H9 (cell line): ENCODE measurements at regions not wholly inside any gene's neighbourhood (a gene's known extent, or its start where the extent isn't known, plus 50 kb on each side); places are given as distances from the start of the nearest gene placed in this dataset.

Experiments
- DNase-seq: peaks from one replicate; pipeline ENCODE4 v3.0.0-alpha.2; 2017
- H2AFZ ChIP-seq: one replicate; pipeline ENCODE4 v1.6.1; 2013; ENCODE audit warnings: mild to moderate bottlenecking, low read length, control low read depth, moderate library complexity
- H2AK5ac ChIP-seq: 2 replicates; pipeline ENCODE4 v1.6.1; 2013; ENCODE audit warnings: low read length, control low read depth, mixed read lengths; ENCODE audit not compliant: insufficient read length
- H2BK120ac ChIP-seq: one replicate; pipeline ENCODE4 v1.6.1; 2013; ENCODE audit warnings: low read depth, mild to moderate bottlenecking, low read length, control low read depth, inconsistent platforms; ENCODE audit not compliant: poor library complexity, severe bottlenecking
- H2BK12ac ChIP-seq: 2 replicates; pipeline ENCODE4 v1.6.1; 2013; ENCODE audit warnings: low read length, control low read depth, mixed read lengths, low read depth; ENCODE audit not compliant: insufficient read length
- H2BK15ac ChIP-seq: 2 replicates; pipeline ENCODE4 v1.6.1; 2013; ENCODE audit warnings: low read depth, low read length, control low read depth
- H2BK20ac ChIP-seq: one replicate; pipeline ENCODE4 v1.6.1; 2013; ENCODE audit warnings: low read depth, mild to moderate bottlenecking, low read length, control low read depth, inconsistent platforms; ENCODE audit not compliant: poor library complexity, severe bottlenecking
- H2BK5ac ChIP-seq: 2 replicates; pipeline ENCODE4 v1.6.1; 2013; ENCODE audit warnings: low read length, control low read depth, mixed read lengths; ENCODE audit not compliant: insufficient read length
- H3K14ac ChIP-seq: 2 replicates; pipeline ENCODE4 v1.6.1; 2013; ENCODE audit warnings: low read length, control low read depth; ENCODE audit not compliant: insufficient read depth
- H3K18ac ChIP-seq: 2 replicates; pipeline ENCODE4 v1.6.1; 2013; ENCODE audit warnings: low read depth, mild to moderate bottlenecking, mixed read lengths, low read length, control low read depth; ENCODE audit not compliant: insufficient read length
- H3K23ac ChIP-seq: 2 replicates; pipeline ENCODE4 v1.6.1; 2013; ENCODE audit warnings: low read length, control low read depth, mixed read lengths, low read depth; ENCODE audit not compliant: insufficient read length
- H3K23me2 ChIP-seq: 2 replicates; pipeline ENCODE4 v1.6.1; 2013; ENCODE audit warnings: low read depth, mild to moderate bottlenecking, mixed read lengths, low read length, control low read depth; ENCODE audit not compliant: insufficient read length, poor library complexity, severe bottlenecking
- H3K27ac ChIP-seq: 2 replicates; pipeline ENCODE4 v1.5.1; 2013; ENCODE audit warnings: low read length, control low read depth, mixed read lengths, low read depth; ENCODE audit not compliant: insufficient read length
- H3K27me3 ChIP-seq: 2 replicates; pipeline ENCODE4 v1.6.1; 2013; ENCODE audit warnings: low read length, control low read depth, inconsistent platforms; ENCODE audit not compliant: insufficient read depth
- H3K4ac ChIP-seq: 2 replicates; pipeline ENCODE4 v1.6.1; 2013; ENCODE audit warnings: low read depth, mild to moderate bottlenecking, control low read depth, inconsistent platforms, low read length, moderate library complexity
- H3K4me1 ChIP-seq: 2 replicates; pipeline ENCODE4 v1.6.1; 2013; ENCODE audit warnings: low read length, control low read depth, inconsistent platforms; ENCODE audit not compliant: insufficient read depth
- H3K4me2 ChIP-seq: 2 replicates; pipeline ENCODE4 v1.6.1; 2013; ENCODE audit warnings: low read length, control low read depth, mixed read lengths; ENCODE audit not compliant: insufficient read length, insufficient read depth
- H3K56ac ChIP-seq: 2 replicates; pipeline ENCODE4 v1.6.1; 2013; ENCODE audit warnings: low read depth, mild to moderate bottlenecking, mixed read lengths, low read length, control low read depth; ENCODE audit not compliant: insufficient read length
- H3K79me1 ChIP-seq: 2 replicates; pipeline ENCODE4 v1.6.1; 2013; ENCODE audit warnings: low read depth, mild to moderate bottlenecking, moderate library complexity, low read length, control low read depth, inconsistent platforms; ENCODE audit not compliant: insufficient read depth, poor library complexity, severe bottlenecking
- H3K79me2 ChIP-seq: 2 replicates; pipeline ENCODE4 v1.6.1; 2013; ENCODE audit warnings: low read length, control low read depth, inconsistent platforms; ENCODE audit not compliant: insufficient read depth
- H3K9ac ChIP-seq: 2 replicates; pipeline ENCODE4 v1.6.1; 2013; ENCODE audit warnings: low read length, control low read depth, mixed read lengths; ENCODE audit not compliant: insufficient read length; ENCODE audit errors: extremely low read depth
- H3K9me3 ChIP-seq: one replicate; pipeline ENCODE4 v1.6.1; 2013; ENCODE audit warnings: low read depth, low read length, inconsistent platforms; ENCODE audit not compliant: control insufficient read depth
- H3T11ph ChIP-seq: one replicate; pipeline ENCODE4 v1.6.1; 2013; ENCODE audit warnings: mild to moderate bottlenecking, low read length, control low read depth, inconsistent platforms
- H4K20me1 ChIP-seq: one replicate; pipeline ENCODE4 v1.6.1; 2013; ENCODE audit not compliant: control insufficient read depth, insufficient read length, insufficient read depth
- H4K5ac ChIP-seq: 2 replicates; pipeline ENCODE4 v1.6.1; 2013; ENCODE audit warnings: low read depth, mild to moderate bottlenecking, mixed read lengths, low read length, control low read depth; ENCODE audit not compliant: insufficient read length
- H4K8ac ChIP-seq: replicated peaks from 2 replicates; pipeline ENCODE4 v1.6.1; 2013; ENCODE audit warnings: low read length, control low read depth, mixed read lengths, low read depth; ENCODE audit not compliant: insufficient read length
- H4K91ac ChIP-seq: 2 replicates; pipeline ENCODE4 v1.6.1; 2013; ENCODE audit warnings: low read depth, mild to moderate bottlenecking, moderate library complexity, mixed read lengths, low read length, control low read depth; ENCODE audit not compliant: insufficient read length
- H3K27ac Mint-ChIP-seq, 3 experiments: 2 replicates in 2 of 3; 3 replicates in 1 of 3; pipeline ENCODE4 v1.8.0; 2020 to 2021; ENCODE audit warnings: mixed read lengths in 3 of 3, mild to moderate bottlenecking in 1 of 3, moderate library complexity in 1 of 3
- H3K27me3 Mint-ChIP-seq: 2 replicates; pipeline ENCODE4 v1.8.0; 2021; ENCODE audit warnings: low read depth, mild to moderate bottlenecking, moderate library complexity, mixed read lengths
- H3K36me3 Mint-ChIP-seq, 3 experiments: 2 replicates in 2 of 3; 3 replicates in 1 of 3; pipeline ENCODE4 v1.8.0; 2020 to 2021; ENCODE audit warnings: low read depth in 3 of 3, mixed read lengths in 3 of 3; ENCODE audit not compliant: insufficient read depth in 1 of 3
- H3K4me1 Mint-ChIP-seq, 2 experiments: 2 replicates each; pipeline ENCODE4 v1.8.0; 2020; ENCODE audit warnings: mixed read lengths in 2 of 2
- H3K4me3 Mint-ChIP-seq, 2 experiments: 2 replicates in 1 of 2; 3 replicates in 1 of 2; pipeline ENCODE4 v1.8.0; 2020 to 2021; ENCODE audit warnings: mild to moderate bottlenecking in 2 of 2, mixed read lengths in 2 of 2, moderate library complexity in 1 of 2
- H3K9me3 Mint-ChIP-seq, 2 experiments: 2 replicates in 1 of 2; 3 replicates in 1 of 2; pipeline ENCODE4 v1.8.0; 2020; ENCODE audit warnings: mild to moderate bottlenecking in 2 of 2, mixed read lengths in 2 of 2, moderate library complexity in 1 of 2
- WGBS: extraction: QIAGEN DNeasy Blood & Tissue Kit; methylation state at CpG from one replicate; pipeline ENCODE4 v1.1.7; 2013; ENCODE audit warnings: missing lambda C conversion rate, low lambda C conversion rate, mixed read lengths; ENCODE audit not compliant: insufficient read length; ENCODE audit errors: extremely low coverage; 5-methylcytosine and 5-hydroxymethylcytosine counted together
- TF ChIP-seq, protein P1 (sequence below): fragments of 200-600 bp; sonication (generic); conservative IDR thresholded peaks from 3 replicates; pipeline ENCODE4 v1.8.0; 2021; ENCODE audit warnings: antibody characterized with exemption, mild to moderate bottlenecking

- H4K8ac ChIP-seq: no peak overlapping the region
- no peak overlapping the region for H4K5ac ChIP-seq
- no peak overlapping the region for H3K56ac ChIP-seq
- H3K14ac ChIP-seq: no peak overlapping the region
- no peaks in the 10 kb centered on the region for H3K23me2 ChIP-seq
- H3K23ac ChIP-seq: no peak overlapping the region
- H2BK120ac ChIP-seq: no peak overlapping the region
- Mint-ChIP-seq H3K4me3 (no peak overlapping the region), H3K27ac (no peak overlapping the region), H3K9me3 (no peaks in the 10 kb centered on the region), H3K27me3 (no peaks in the 10 kb centered on the region), H3K36me3 (no peaks in the 10 kb centered on the region), H3K4me1 (peaks cover 0 to under 1% of the 10 kb centered on the region in 2 experiments; a peak in 1 of 4 replicates)
- H3K27ac ChIP-seq: no peak overlapping the region
- H3T11ph ChIP-seq: no peak overlapping the region
- H2BK5ac ChIP-seq: no peak overlapping the region
- no peak overlapping the region for H3K4ac ChIP-seq
- H3K4me2 ChIP-seq: no peak overlapping the region
- peak overlapping the region; percentile 22 for H2AFZ ChIP-seq
- H3K4me1 ChIP-seq: no peaks in the 10 kb centered on the region
- H3K79me1 ChIP-seq: no peaks in the 10 kb centered on the region
- no CpG with 5 or more reads among the region's 3 CpGs for WGBS
- no peak overlapping the region for H2AK5ac ChIP-seq
- no peak overlapping the region for H3K9ac ChIP-seq
- no peak overlapping the region for H2BK15ac ChIP-seq
- H4K91ac ChIP-seq: no peak overlapping the region
- no peak overlapping the region for H2BK20ac ChIP-seq
- H3K18ac ChIP-seq: no peak overlapping the region
- H2BK12ac ChIP-seq: no peak overlapping the region
- no peak for DNase-seq
- H3K27me3 ChIP-seq: no peaks in the 10 kb centered on the region
- H3K9me3 ChIP-seq: no peaks in the 10 kb centered on the region
- no peaks in the 10 kb centered on the region for H4K20me1 ChIP-seq
- TF ChIP-seq, protein P1, sequence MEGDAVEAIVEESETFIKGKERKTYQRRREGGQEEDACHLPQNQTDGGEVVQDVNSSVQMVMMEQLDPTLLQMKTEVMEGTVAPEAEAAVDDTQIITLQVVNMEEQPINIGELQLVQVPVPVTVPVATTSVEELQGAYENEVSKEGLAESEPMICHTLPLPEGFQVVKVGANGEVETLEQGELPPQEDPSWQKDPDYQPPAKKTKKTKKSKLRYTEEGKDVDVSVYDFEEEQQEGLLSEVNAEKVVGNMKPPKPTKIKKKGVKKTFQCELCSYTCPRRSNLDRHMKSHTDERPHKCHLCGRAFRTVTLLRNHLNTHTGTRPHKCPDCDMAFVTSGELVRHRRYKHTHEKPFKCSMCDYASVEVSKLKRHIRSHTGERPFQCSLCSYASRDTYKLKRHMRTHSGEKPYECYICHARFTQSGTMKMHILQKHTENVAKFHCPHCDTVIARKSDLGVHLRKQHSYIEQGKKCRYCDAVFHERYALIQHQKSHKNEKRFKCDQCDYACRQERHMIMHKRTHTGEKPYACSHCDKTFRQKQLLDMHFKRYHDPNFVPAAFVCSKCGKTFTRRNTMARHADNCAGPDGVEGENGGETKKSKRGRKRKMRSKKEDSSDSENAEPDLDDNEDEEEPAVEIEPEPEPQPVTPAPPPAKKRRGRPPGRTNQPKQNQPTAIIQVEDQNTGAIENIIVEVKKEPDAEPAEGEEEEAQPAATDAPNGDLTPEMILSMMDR: no peak
- H3K79me2 ChIP-seq: no peaks in the 10 kb centered on the region
Measured at GRCh38 chr1:79652426-79652825, 645.9 kb upstream of the ADGRL4 start.
